SK-N-SH (cell line): ENCODE measurements at regions not wholly inside any gene's neighbourhood (a gene's known extent, or its start where the extent isn't known, plus 50 kb on each side); places are given as distances from the start of the nearest gene placed in this dataset.

Experiments used
- CTCF ChIP-seq: fragments of 200-600 bp; sonication (generic); IDR thresholded peaks from 2 replicates; pipeline ENCODE4 v1.6.1; 2017; ENCODE audit warnings: antibody characterized with exemption, mild to moderate bottlenecking, moderate library complexity
- EZH2phosphoT487 ChIP-seq: fragments of 200-600 bp; sonication (generic); IDR thresholded peaks from 2 replicates; pipeline ENCODE4 v1.6.1; 2017; ENCODE audit warnings: low read depth, mixed run types, mild to moderate bottlenecking, antibody characterized with exemption, moderate library complexity, borderline replicate concordance
- JUND ChIP-seq: IDR thresholded peaks from 2 replicates; pipeline ENCODE4 v1.4.0; 2012
- NRF1 ChIP-seq: IDR thresholded peaks from 2 replicates; pipeline ENCODE4 v1.6.1; 2012; ENCODE audit warnings: low read depth, mild to moderate bottlenecking, low read length
- RAD21 ChIP-seq: IDR thresholded peaks from 2 replicates; pipeline ENCODE4 v1.6.1; 2012; ENCODE audit warnings: mild to moderate bottlenecking, low read length
- REST ChIP-seq: IDR thresholded peaks from 2 replicates; pipeline ENCODE4 v1.6.1; 2012; ENCODE audit warnings: mild to moderate bottlenecking, low read depth, low read length, moderate library complexity
- RFX5 ChIP-seq: IDR thresholded peaks from 2 replicates; pipeline ENCODE4 v1.6.1; 2012; ENCODE audit warnings: mild to moderate bottlenecking, improper control_type of control experiment, low read length
- SMC3 ChIP-seq: IDR thresholded peaks from 2 replicates; pipeline ENCODE4 v1.6.1; 2012; ENCODE audit warnings: low read depth, low read length, improper control_type of control experiment
- TCF12 ChIP-seq: IDR thresholded peaks from 2 replicates; pipeline ENCODE4 v1.4.0; 2012
- USF1 ChIP-seq: IDR thresholded peaks from 2 replicates; pipeline ENCODE4 v1.4.0; 2012; ENCODE audit warnings: low read depth, borderline replicate concordance
- USF2 ChIP-seq: fragments of 150-350 bp; IDR thresholded peaks from 2 replicates; pipeline ENCODE4 v1.6.1; 2017; ENCODE audit warnings: antibody characterized with exemption, low read length, low read depth, borderline replicate concordance
- ZBTB33 ChIP-seq: IDR thresholded peaks from 2 replicates; pipeline ENCODE4 v1.4.0; 2012; ENCODE audit warnings: low read depth, borderline replicate concordance

- TF ChIP-seq USF2 (no peak), EZH2phosphoT487 (no peak), ZBTB33 (no peak), CTCF (no peak), RFX5 (no peak), USF1 (no peak), JUND (no peak), TCF12 (no peak), RAD21 (no peak), REST (no peak), NRF1 (no peak), SMC3 (no peak)
These were observed 81.0 kb upstream of the DAB2 start for GRCh38 chr5:39505791-39506190.
